ENCODE measurements at regions not wholly inside any gene's neighbourhood (a gene's known extent, or its start where the extent isn't known, plus 50 kb on each side); places are given as distances from the start of the nearest gene placed in this dataset.
"Not testable (repeated sequence)": the region's sequence is repeated elsewhere in the genome, so short reads cannot be mapped to it uniquely, and the experiment has no call there.

- no peak for DNase-seq
Measured at GRCh38 chr13:90708128-90708527, 639.4 kb upstream of the MIR17HG start.

GRCh38 chr13:90709319-90709718 is 638.2 kb upstream of the MIR17HG start:
- DNase-seq, result no peak

GRCh38 chr13:90710164-90710759 is 637.2 kb upstream of the MIR17HG start:
- no peak for DNase-seq

- DNase-seq, result no peak
Measured at GRCh38 chr13:90713441-90714133, 633.9 kb upstream of the MIR17HG start.

- DNase-seq, result no peak
Measured at GRCh38 chr13:90715485-90715884, 632.0 kb upstream of the MIR17HG start.

GRCh38 chr13:90717451-90717936 is 630.0 kb upstream of the MIR17HG start:
- DNase-seq, result no peak

GRCh38 chr13:90719461-90719860 is 628.0 kb upstream of the MIR17HG start:
- DNase-seq, result no peak

GRCh38 chr13:90721937-90722336 is 625.5 kb upstream of the MIR17HG start:
- no peak for DNase-seq

- no peak for DNase-seq
Measured at GRCh38 chr13:90723381-90723780, 624.1 kb upstream of the MIR17HG start.

- DNase-seq, result no peak
Measured at GRCh38 chr13:90726375-90726774, 621.1 kb upstream of the MIR17HG start.

GRCh38 chr13:90732049-90732448 is 615.4 kb upstream of the MIR17HG start:
- no peak for DNase-seq

GRCh38 chr13:90734497-90734896 is 613.0 kb upstream of the MIR17HG start:
- not testable (repeated sequence) for DNase-seq

GRCh38 chr13:90738881-90739280 is 608.6 kb upstream of the MIR17HG start:
- DNase-seq, result no peak

GRCh38 chr13:90740099-90740498 is 607.4 kb upstream of the MIR17HG start:
- no peak for DNase-seq

- no peak for DNase-seq
Measured at GRCh38 chr13:90742381-90742780, 605.1 kb upstream of the MIR17HG start.

GRCh38 chr13:90746230-90746629 is 601.3 kb upstream of the MIR17HG start:
- DNase-seq, result no peak

GRCh38 chr13:90750021-90750420 is 597.5 kb upstream of the MIR17HG start:
- DNase-seq, result no peak

GRCh38 chr13:90751026-90751425 is 596.5 kb upstream of the MIR17HG start:
- DNase-seq, result no peak

- no peak for DNase-seq
Measured at GRCh38 chr13:90752070-90752469, 595.4 kb upstream of the MIR17HG start.

- DNase-seq, result no peak
Measured at GRCh38 chr13:90757127-90757680, 590.3 kb upstream of the MIR17HG start.

- DNase-seq, result no peak
Measured at GRCh38 chr13:90760639-90761038, 586.8 kb upstream of the MIR17HG start.

- no peak for DNase-seq
Measured at GRCh38 chr13:90763476-90764150, 583.9 kb upstream of the MIR17HG start.

Data from hypothalamus (tissue), 51 donors.